ENCODE measurements at regions not wholly inside any gene's neighbourhood (a gene's known extent, or its start where the extent isn't known, plus 50 kb on each side); places are given as distances from the start of the nearest gene placed in this dataset.

DNA sequence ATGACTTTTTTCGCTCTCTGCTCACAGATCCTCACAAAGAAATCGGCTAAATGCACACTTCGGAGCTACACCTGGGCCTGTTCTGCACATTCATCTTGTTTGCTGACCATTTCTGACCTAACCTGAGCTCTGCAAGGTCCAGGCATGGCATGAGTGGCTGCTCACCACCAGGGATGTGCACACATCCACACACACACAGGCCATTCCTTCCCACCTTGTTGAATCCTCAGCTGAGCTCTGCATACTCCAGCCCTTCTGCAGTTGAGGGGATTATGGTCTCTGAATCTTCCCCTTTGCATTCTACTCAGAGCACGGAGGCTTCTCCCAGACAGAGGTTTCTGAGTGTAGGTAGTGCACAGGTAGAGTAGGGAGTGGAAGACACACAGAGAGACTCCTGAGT is 411.9 kb upstream of the B3GAT1 start:
- TF ChIP-seq, protein P1, sequence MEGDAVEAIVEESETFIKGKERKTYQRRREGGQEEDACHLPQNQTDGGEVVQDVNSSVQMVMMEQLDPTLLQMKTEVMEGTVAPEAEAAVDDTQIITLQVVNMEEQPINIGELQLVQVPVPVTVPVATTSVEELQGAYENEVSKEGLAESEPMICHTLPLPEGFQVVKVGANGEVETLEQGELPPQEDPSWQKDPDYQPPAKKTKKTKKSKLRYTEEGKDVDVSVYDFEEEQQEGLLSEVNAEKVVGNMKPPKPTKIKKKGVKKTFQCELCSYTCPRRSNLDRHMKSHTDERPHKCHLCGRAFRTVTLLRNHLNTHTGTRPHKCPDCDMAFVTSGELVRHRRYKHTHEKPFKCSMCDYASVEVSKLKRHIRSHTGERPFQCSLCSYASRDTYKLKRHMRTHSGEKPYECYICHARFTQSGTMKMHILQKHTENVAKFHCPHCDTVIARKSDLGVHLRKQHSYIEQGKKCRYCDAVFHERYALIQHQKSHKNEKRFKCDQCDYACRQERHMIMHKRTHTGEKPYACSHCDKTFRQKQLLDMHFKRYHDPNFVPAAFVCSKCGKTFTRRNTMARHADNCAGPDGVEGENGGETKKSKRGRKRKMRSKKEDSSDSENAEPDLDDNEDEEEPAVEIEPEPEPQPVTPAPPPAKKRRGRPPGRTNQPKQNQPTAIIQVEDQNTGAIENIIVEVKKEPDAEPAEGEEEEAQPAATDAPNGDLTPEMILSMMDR (IDR thresholded peaks at IDR 0.05 in 4 of 5, conservative IDR thresholded peaks at IDR 0.05 in 1 of 5): no peak
- no peak for TF ChIP-seq POLR2A (IDR thresholded peaks at IDR 0.05)
